HCT116 (cell line): ENCODE measurements at regions not wholly inside any gene's neighbourhood (a gene's known extent, or its start where the extent isn't known, plus 50 kb on each side); places are given as distances from the start of the nearest gene placed in this dataset.
"Not testable (repeated sequence)": the region's sequence is repeated elsewhere in the genome, so short reads cannot be mapped to it uniquely, and the experiment has no call there.

Experiments used
- ATAC-seq: fragments of 200-7000 bp; cut with Tn5 transposase; 2 replicates; pipeline ENCODE4 v1.9.1; 2020; ENCODE audit warnings: mild to moderate bottlenecking, moderate library complexity
- BruUV-seq: library from RNA; stranded (reverse); fragments of 400-500 nt; replicated peaks from 2 replicates; lab custom pipeline; 2021; lab: Mats Ljungman, UMichigan
- CTCF ChIA-PET: fragments of 300-600 bp; sonication (Branson Sonifier 250); formaldehyde crosslinking; loops from one replicate; lab custom pipeline; 2021; ENCODE audit warnings: antibody characterized with exemption; lab: Charles Lee
- POLR2A ChIA-PET: fragments of 300-600, 350-600 bp; sonication (Branson Sonifier 250); formaldehyde crosslinking; loops from one replicate; lab custom pipeline; 2021; ENCODE audit warnings: antibody characterized with exemption; lab: Charles Lee
- RAD21 ChIA-PET, 2 experiments: fragments of 300-600 bp; sonication (Branson Sonifier 250); formaldehyde crosslinking; loops; one replicate each; lab custom pipeline; 2023; ENCODE audit warnings: low total read pairs in 2 of 2; ENCODE audit not compliant: uncharacterized antibody in 2 of 2, unreplicated experiment in 2 of 2, low non-redundant PET in 1 of 2; lab: Charles Lee
- DNase-seq: peaks from one replicate; pipeline ENCODE4 v3.0.0-alpha.2; 2010; ENCODE audit warnings: low read depth, low spot score
- H2AFZ ChIP-seq: fragments of 200-600 bp; shearing (Covaris generic), sonication (generic); 2 replicates; pipeline ENCODE4 v1.6.1; 2017; ENCODE audit warnings: low read depth, mixed run types, mixed read lengths, antibody characterized with exemption, low read length; ENCODE audit not compliant: poor library complexity, severe bottlenecking
- H3K27ac ChIP-seq: 2 replicates; pipeline ENCODE4 v1.5.1; 2012; ENCODE audit warnings: low read depth, low read length
- H3K27me3 ChIP-seq: fragments of 200-600 bp; sonication (generic); 2 replicates; pipeline ENCODE4 v1.6.1; 2016; ENCODE audit warnings: mixed run types, low read length, mixed read lengths; ENCODE audit not compliant: insufficient read depth
- H3K36me3 ChIP-seq, 2 experiments: fragments of 200-500 bp in 1 of 2; fragments of 200-600 bp in 1 of 2; sonication (Bioruptor generic) in 1 of 2; sonication (generic) in 1 of 2; 2 replicates each; pipeline versions ENCODE4 v1.5.1 to v1.6.1; 2014 to 2016; ENCODE audit warnings: low read length in 2 of 2, inconsistent platforms in 1 of 2, mixed read lengths in 1 of 2, mixed run types in 1 of 2; ENCODE audit not compliant: insufficient read depth in 2 of 2, control insufficient read depth in 1 of 2
- H3K4me1 ChIP-seq, 2 experiments: fragments of 200-600 bp in 1 of 2; sonication (generic) in 1 of 2; 2 replicates each; pipeline versions ENCODE4 v1.5.1 to v1.6.1; 2012 to 2017; ENCODE audit warnings: low read length in 2 of 2, inconsistent platforms in 1 of 2, mild to moderate bottlenecking in 1 of 2, mixed read lengths in 1 of 2, mixed run types in 1 of 2, moderate library complexity in 1 of 2; ENCODE audit not compliant: insufficient read depth in 2 of 2, control insufficient read depth in 1 of 2
- H3K4me2 ChIP-seq: fragments of 200-600 bp; sonication (generic); 2 replicates; pipeline ENCODE4 v1.6.1; 2017; ENCODE audit warnings: mixed run types, low read length, mixed read lengths
- H3K4me3 ChIP-seq, 2 experiments: fragments of 200-600 bp in 1 of 2; sonication (generic) in 1 of 2; replicated peaks in 1 of 2; 2 replicates each; pipeline ENCODE4 v1.5.1; 2011 to 2016; ENCODE audit warnings: low read length in 2 of 2, control low read depth in 1 of 2, low read depth in 1 of 2, mild to moderate bottlenecking in 1 of 2, mixed read lengths in 1 of 2, mixed run types in 1 of 2
- H3K79me2 ChIP-seq: fragments of 200-600 bp; sonication (generic); 2 replicates; pipeline ENCODE4 v1.6.1; 2017; ENCODE audit warnings: mild to moderate bottlenecking, mixed run types, low read length, moderate library complexity, mixed read lengths; ENCODE audit not compliant: insufficient read depth
- H3K9ac ChIP-seq: fragments of 200-600 bp; sonication (generic); 2 replicates; pipeline ENCODE4 v1.6.1; 2016; ENCODE audit warnings: low read length, mixed read lengths
- H3K9me2 ChIP-seq: fragments of 200-600 bp; sonication (generic), shearing (Covaris generic); 2 replicates; pipeline ENCODE4 v1.6.1; 2017; ENCODE audit warnings: mixed run types, mild to moderate bottlenecking, moderate library complexity; ENCODE audit not compliant: insufficient read depth
- H3K9me3 ChIP-seq, 2 experiments: fragments of 200-500 bp in 1 of 2; fragments of 200-600 bp in 1 of 2; sonication (Bioruptor generic) in 1 of 2; sonication (generic) in 1 of 2; 2 replicates each; pipeline ENCODE4 v1.6.1; 2014 to 2017; ENCODE audit warnings: low read length in 2 of 2, mixed read lengths in 2 of 2, inconsistent platforms in 1 of 2, low read depth in 1 of 2, mild to moderate bottlenecking in 1 of 2, mixed run types in 1 of 2, moderate library complexity in 1 of 2; ENCODE audit not compliant: control insufficient read depth in 1 of 2, insufficient read depth in 1 of 2
- H4K20me1 ChIP-seq: fragments of 200-600 bp; sonication (generic), shearing (Covaris generic); 2 replicates; pipeline ENCODE4 v1.6.1; 2017; ENCODE audit warnings: mixed run types, mild to moderate bottlenecking, moderate library complexity; ENCODE audit not compliant: insufficient read depth
- POLR2AphosphoS5 ChIP-seq: IDR thresholded peaks from 2 replicates; pipeline ENCODE4 v1.6.1; 2011; ENCODE audit warnings: mild to moderate bottlenecking, low read depth, low read length, moderate library complexity
- ZNF274 ChIP-seq: fragments of 200-500 bp; sonication (Bioruptor generic); IDR thresholded peaks from 2 replicates; pipeline ENCODE4 v1.6.1; 2014; ENCODE audit warnings: mild to moderate bottlenecking, low read depth, low read length, inconsistent platforms
- intact Hi-C: fragments of 100-400 bp; cut with micrococcal nuclease; formaldehyde crosslinking; loops from 2 replicates; pipeline ENCODE4 v1.10.0; 2022
- TF ChIP-seq, protein P1 (sequence below): IDR thresholded peaks from 2 replicates; pipeline ENCODE4 v1.6.1; 2012
- TF ChIP-seq, protein P2 (sequence below): IDR thresholded peaks from 2 replicates; pipeline ENCODE4 v1.6.1; 2011; ENCODE audit warnings: mild to moderate bottlenecking, low read length, moderate library complexity; ENCODE audit not compliant: insufficient replicate concordance; ENCODE audit errors: extremely low read depth

- Histone ChIP-seq H2AFZ (no peak overlapping the region), H3K9me3 (no peaks in the 10 kb centered on the region), H3K27ac (no peak overlapping the region), H3K79me2 (no peaks in the 10 kb centered on the region), H3K4me1 (no peaks in the 10 kb centered on the region), H4K20me1 (no peaks in the 10 kb centered on the region), H3K4me2 (no peak overlapping the region), H3K9me2 (no peaks in the 10 kb centered on the region), H3K36me3 (no peaks in the 10 kb centered on the region), H3K27me3 (no peaks in the 10 kb centered on the region), H3K4me3 (no peak overlapping the region)
- no peak for DNase-seq
- intact Hi-C loops: no loop called here
- ChIA-PET CTCF (no interaction called here), POLR2A (no interaction called here), RAD21 (no interaction called here)
- BruUV-seq: no TSS peak
- ATAC-seq: no peak
- no peak for TF ChIP-seq POLR2AphosphoS5
- TF ChIP-seq, all 23 proteins: peak for 0
- H3K9ac ChIP-seq: no peak overlapping the region
Observed at GRCh38 chr3:180433152-180433551, 168.8 kb upstream of the TTC14 start.

DNA sequence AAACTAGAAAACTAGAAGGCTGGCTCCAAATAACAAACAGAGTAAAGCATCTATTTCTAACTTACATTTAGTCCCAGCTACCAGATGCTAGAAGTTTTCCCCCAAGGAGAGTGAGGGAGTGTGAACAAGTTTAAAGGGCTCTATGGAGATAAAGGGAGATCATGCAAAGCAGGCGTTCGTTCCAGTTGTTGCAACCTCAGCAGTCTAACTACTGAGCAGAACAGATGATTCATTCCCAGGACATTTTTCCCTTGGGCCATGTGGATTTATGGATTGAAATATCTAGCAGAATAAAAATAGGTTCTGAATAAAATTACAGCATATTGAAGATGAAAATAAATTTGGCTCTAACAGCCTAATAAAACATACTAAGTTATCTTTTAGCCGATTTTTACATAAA, 154.8 kb upstream of the TTC14 start:
- Histone ChIP-seq H3K4me2 (no peak overlapping the region), H4K20me1 (no peaks in the 10 kb centered on the region), H3K4me3 (no peak overlapping the region), H3K9ac (no peak overlapping the region), H3K27ac (no peak overlapping the region), H3K27me3 (no peaks in the 10 kb centered on the region), H3K4me1 (no peaks in the 10 kb centered on the region), H3K9me3 (no peaks in the 10 kb centered on the region), H3K79me2 (no peaks in the 10 kb centered on the region), H2AFZ (no peak overlapping the region), H3K9me2 (no peaks in the 10 kb centered on the region), H3K36me3 (no peaks in the 10 kb centered on the region)
- ATAC-seq (no peak), DNase-seq (no peak)
- RAD21 ChIA-PET: no interaction called here
- POLR2A ChIA-PET: no interaction called here
- intact Hi-C loops: no loop called here
- BruUV-seq: no TSS peak
- CTCF ChIA-PET: no interaction called here
- TF ChIP-seq, protein P1, sequence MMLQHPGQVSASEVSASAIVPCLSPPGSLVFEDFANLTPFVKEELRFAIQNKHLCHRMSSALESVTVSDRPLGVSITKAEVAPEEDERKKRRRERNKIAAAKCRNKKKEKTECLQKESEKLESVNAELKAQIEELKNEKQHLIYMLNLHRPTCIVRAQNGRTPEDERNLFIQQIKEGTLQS: no peak
- TF ChIP-seq ZNF274: no peak
- TF ChIP-seq, protein P2, sequence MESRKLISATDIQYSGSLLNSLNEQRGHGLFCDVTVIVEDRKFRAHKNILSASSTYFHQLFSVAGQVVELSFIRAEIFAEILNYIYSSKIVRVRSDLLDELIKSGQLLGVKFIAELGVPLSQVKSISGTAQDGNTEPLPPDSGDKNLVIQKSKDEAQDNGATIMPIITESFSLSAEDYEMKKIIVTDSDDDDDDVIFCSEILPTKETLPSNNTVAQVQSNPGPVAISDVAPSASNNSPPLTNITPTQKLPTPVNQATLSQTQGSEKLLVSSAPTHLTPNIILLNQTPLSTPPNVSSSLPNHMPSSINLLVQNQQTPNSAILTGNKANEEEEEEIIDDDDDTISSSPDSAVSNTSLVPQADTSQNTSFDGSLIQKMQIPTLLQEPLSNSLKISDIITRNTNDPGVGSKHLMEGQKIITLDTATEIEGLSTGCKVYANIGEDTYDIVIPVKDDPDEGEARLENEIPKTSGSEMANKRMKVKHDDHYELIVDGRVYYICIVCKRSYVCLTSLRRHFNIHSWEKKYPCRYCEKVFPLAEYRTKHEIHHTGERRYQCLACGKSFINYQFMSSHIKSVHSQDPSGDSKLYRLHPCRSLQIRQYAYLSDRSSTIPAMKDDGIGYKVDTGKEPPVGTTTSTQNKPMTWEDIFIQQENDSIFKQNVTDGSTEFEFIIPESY: no peak

- H3K9ac ChIP-seq, BruUV-seq, POLR2A ChIA-PET, H3K36me3 ChIP-seq, H3K9me3 ChIP-seq, H3K4me1 ChIP-seq, CTCF ChIA-PET, RAD21 ChIA-PET, H3K4me2 ChIP-seq, H3K9me2 ChIP-seq, H3K4me3 ChIP-seq, H2AFZ ChIP-seq, H4K20me1 ChIP-seq, intact Hi-C loops, ATAC-seq, H3K27ac ChIP-seq, H3K79me2 ChIP-seq, DNase-seq, H3K27me3 ChIP-seq: not testable (repeated sequence)
Observed at GRCh38 chr3:180448407-180448806, 153.6 kb upstream of the TTC14 start.
